GM12873 (cell line): ENCODE measurements at regions not wholly inside any gene's neighbourhood (a gene's known extent, or its start where the extent isn't known, plus 50 kb on each side); places are given as distances from the start of the nearest gene placed in this dataset.

Experiments used
- CTCF ChIP-seq: IDR thresholded peaks from 2 replicates; pipeline ENCODE4 v1.5.1; 2012; ENCODE audit warnings: low read depth, mild to moderate bottlenecking, moderate library complexity, low read length, control low read depth; ENCODE audit not compliant: insufficient read depth; ENCODE audit errors: missing control alignments

- TF ChIP-seq CTCF, result no peak
Measured at GRCh38 chr2:126444512-126444911, 211.4 kb upstream of the GYPC start.

GRCh38 chr2:126446106-126446695 lies 209.8 kb upstream of the GYPC start:
- no peak for TF ChIP-seq CTCF

- no peak for TF ChIP-seq CTCF
Measured at GRCh38 chr2:126448611-126449010, 207.3 kb upstream of the GYPC start.

- TF ChIP-seq CTCF, result no peak
Measured at GRCh38 chr2:126449677-126450076, 206.3 kb upstream of the GYPC start.

- TF ChIP-seq CTCF, result no peak
Measured at GRCh38 chr2:126463892-126464674, 191.9 kb upstream of the GYPC start.

GRCh38 chr2:126467367-126468054 lies 188.4 kb upstream of the GYPC start:
- no peak for TF ChIP-seq CTCF

GRCh38 chr2:126475031-126475430 lies 180.9 kb upstream of the GYPC start:
- TF ChIP-seq CTCF, result no peak
